D721Med (cell line): ENCODE measurements at regions not wholly inside any gene's neighbourhood (a gene's known extent, or its start where the extent isn't known, plus 50 kb on each side); places are given as distances from the start of the nearest gene placed in this dataset.

Experiments used
- DNase-seq: peaks from one replicate; pipeline ENCODE4 v3.0.0; 2011; ENCODE audit warnings: low spot score; ENCODE audit not compliant: insufficient read length
- FAIRE-seq: peaks from 2 replicates; lab custom pipeline; 2011; peaks lifted over from hg19 to GRCh38; lab: Jason Lieb, UNC
- CTCF ChIP-seq: IDR thresholded peaks from 2 replicates; pipeline ENCODE4 v1.5.1; 2012; ENCODE audit warnings: mild to moderate bottlenecking, control low read depth; ENCODE audit not compliant: insufficient read depth; ENCODE audit errors: missing control alignments

GRCh38 chr10:109426987-109427386 is 496.3 kb downstream of the XPNPEP1 start:
- no peak for FAIRE-seq
- no peak for DNase-seq
- no peak for TF ChIP-seq CTCF

GRCh38 chr10:109418795-109419194 is 504.5 kb downstream of the XPNPEP1 start:
- DNase-seq (no peak), FAIRE-seq (no peak)
- TF ChIP-seq CTCF, result no peak

DNA sequence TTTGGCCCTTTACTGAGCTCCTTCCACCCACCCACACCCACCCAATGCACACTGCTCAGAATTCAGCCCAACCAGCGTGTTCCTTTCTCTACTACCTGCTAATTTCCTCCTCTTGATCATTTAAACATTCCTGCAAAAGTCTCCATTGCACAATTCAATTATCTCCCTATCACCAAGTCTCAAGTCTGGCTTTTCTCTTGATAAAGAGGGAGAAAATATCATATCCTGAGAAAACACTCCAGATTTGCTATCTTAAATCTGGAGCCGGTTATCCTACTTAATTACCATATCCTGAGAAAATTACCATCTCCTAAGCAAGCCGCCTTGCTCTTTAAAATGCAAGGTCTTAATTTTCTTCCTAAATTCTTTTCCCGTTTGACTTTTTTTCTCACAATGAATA is 505.5 kb downstream of the XPNPEP1 start:
- TF ChIP-seq CTCF, result no peak
- FAIRE-seq (no peak), DNase-seq (no peak)

DNA sequence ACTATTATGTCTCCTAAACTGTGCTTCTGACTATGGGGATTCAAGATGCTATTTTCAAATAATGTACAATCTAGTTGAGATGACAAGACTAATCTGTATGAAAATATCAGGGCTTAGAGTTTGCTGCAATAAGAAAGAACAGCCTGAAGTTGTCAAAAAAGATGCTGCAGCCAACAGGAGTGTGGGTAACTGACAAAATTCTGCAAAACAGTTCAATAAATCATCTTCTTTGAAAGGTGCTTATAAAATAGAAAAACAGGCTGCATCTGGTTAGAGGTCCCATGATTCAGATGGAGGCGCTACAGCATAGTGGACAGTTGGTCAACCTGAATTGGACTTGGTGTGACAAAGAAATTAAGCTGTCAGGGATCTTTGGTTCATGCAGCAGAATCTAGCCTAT is 511.0 kb downstream of the XPNPEP1 start:
- DNase-seq, result no peak
- FAIRE-seq, result no peak
- no peak for TF ChIP-seq CTCF

DNA sequence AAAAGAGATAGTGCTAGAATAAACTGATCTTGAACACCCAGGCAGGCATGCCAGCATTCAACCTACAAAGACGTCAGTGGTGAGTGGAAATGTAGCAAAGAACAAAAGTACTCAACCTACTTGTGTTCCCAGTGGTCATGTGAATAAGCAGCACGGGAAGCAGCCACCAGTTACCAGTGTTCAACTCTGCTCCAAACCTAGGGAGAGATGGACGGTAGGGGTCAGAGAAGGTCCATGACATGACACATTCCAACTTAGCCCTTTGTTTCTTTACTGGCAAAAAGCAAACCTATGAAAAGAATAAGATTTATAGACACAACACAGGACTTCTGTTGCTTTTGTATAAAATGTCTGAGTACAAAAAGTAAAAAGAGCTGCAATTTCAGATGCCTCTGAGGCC is 511.4 kb downstream of the XPNPEP1 start:
- no peak for TF ChIP-seq CTCF
- DNase-seq (no peak), FAIRE-seq (no peak)

GRCh38 chr10:109405338-109405737 is 518.0 kb downstream of the XPNPEP1 start:
- FAIRE-seq, result no peak
- DNase-seq, result no peak
- TF ChIP-seq CTCF, result no peak

- DNase-seq, result no peak
- TF ChIP-seq CTCF, result no peak
- no peak for FAIRE-seq
Measured at GRCh38 chr10:109403551-109403950, 519.8 kb downstream of the XPNPEP1 start.
